ENCODE measurements at regions not wholly inside any gene's neighbourhood (a gene's known extent, or its start where the extent isn't known, plus 50 kb on each side); places are given as distances from the start of the nearest gene placed in this dataset.

GRCh38 chr11:24422376-24422775 is 74.5 kb upstream of the LUZP2 start:
- Histone ChIP-seq H3K9me3 (no peaks in the 10 kb centered on the region), H3K4me3 (no peak overlapping the region), H3K36me3 (no peaks in the 10 kb centered on the region), H3K27me3 (no peaks in the 10 kb centered on the region)
- no peak for DNase-seq

- Histone ChIP-seq H3K27me3 (no peaks in the 10 kb centered on the region), H3K9me3 (no peaks in the 10 kb centered on the region), H3K4me3 (no peak overlapping the region), H3K36me3 (no peaks in the 10 kb centered on the region)
- no peak for DNase-seq
These were observed 59.7 kb upstream of the LUZP2 start for GRCh38 chr11:24437123-24437522.
